Activated CD8-positive, alpha-beta T cell treated with anti-CD3 and anti-CD28 coated beads for 36 hours (primary cell): ENCODE measurements at regions not wholly inside any gene's neighbourhood (a gene's known extent, or its start where the extent isn't known, plus 50 kb on each side); places are given as distances from the start of the nearest gene placed in this dataset.

Experiments used
- ATAC-seq: fragments of 200-7000 bp; cut with Tn5 transposase; one replicate; pipeline ENCODE4 v1.10.0; 2021; ENCODE audit warnings: mild to moderate bottlenecking, moderate library complexity
- CTCF ChIA-PET: fragments of 350-600 bp; sonication (Branson Sonifier 250); formaldehyde crosslinking; loops from one replicate; lab custom pipeline; 2021; ENCODE audit warnings: antibody characterized with exemption; lab: Charles Lee
- POLR2A ChIA-PET: fragments of 350-600 bp; sonication (Branson Sonifier 250); formaldehyde crosslinking; loops from one replicate; lab custom pipeline; 2021; ENCODE audit warnings: antibody characterized with exemption; lab: Charles Lee
- DNase-seq: peaks from one replicate; pipeline ENCODE4 v3.0.0-alpha.2; 2020
- H3K27ac Mint-ChIP-seq: one replicate; pipeline ENCODE4 v1.8.0; 2021; ENCODE audit warnings: mild to moderate bottlenecking, mixed read lengths
- H3K27me3 Mint-ChIP-seq: one replicate; pipeline ENCODE4 v1.8.0; 2021; ENCODE audit warnings: mixed read lengths
- H3K36me3 Mint-ChIP-seq: one replicate; pipeline ENCODE4 v1.8.0; 2021; ENCODE audit warnings: low read depth, mixed read lengths
- H3K4me1 Mint-ChIP-seq: one replicate; pipeline ENCODE4 v1.8.0; 2021; ENCODE audit warnings: low read depth, mixed read lengths
- H3K4me3 Mint-ChIP-seq: one replicate; pipeline ENCODE4 v1.8.0; 2021; ENCODE audit warnings: mild to moderate bottlenecking, moderate library complexity, mixed read lengths
- H3K9me3 Mint-ChIP-seq: one replicate; pipeline ENCODE4 v1.8.0; 2021; ENCODE audit warnings: mixed read lengths
- intact Hi-C: fragments of 100-400 bp; cut with micrococcal nuclease; formaldehyde crosslinking; loops from one replicate; pipeline ENCODE4 v1.10.0; 2022
- TF ChIP-seq, protein P1 (sequence below): fragments of 200-600 bp; IDR thresholded peaks from one replicate; pipeline ENCODE4 v1.8.0; 2022; ENCODE audit warnings: antibody characterized with exemption, mild to moderate bottlenecking

DNA sequence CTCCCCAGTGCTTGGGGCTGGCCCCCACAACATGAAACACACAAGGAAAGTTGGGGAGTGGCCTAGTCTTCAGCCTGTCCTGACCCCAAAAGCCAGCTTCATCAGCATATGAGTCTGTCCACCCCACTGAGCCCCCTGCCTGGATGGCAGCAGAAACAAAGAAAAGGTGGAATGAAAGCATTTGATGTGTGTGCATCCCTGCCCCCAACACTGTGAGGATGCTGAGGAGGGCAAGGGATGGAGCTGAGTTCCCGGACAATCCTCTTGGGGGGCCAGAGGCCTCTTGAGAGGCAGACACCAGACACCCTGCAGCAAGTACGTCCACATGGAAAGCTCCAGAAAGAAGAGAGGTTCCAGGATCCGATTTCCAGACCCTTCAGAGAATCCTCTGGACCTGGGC is 113.5 kb upstream of the PPP1R26 start:
- ATAC-seq (no peak), DNase-seq (no peak)
- H3K27me3 Mint-ChIP-seq = no peaks in the 10 kb centered on the region
- intact Hi-C loops = no loop called here
- POLR2A ChIA-PET = no interaction called here
- H3K36me3 Mint-ChIP-seq = no peaks in the 10 kb centered on the region
- H3K4me1 Mint-ChIP-seq = no peaks in the 10 kb centered on the region
- no peak overlapping the region for H3K27ac Mint-ChIP-seq
- H3K4me3 Mint-ChIP-seq = no peak overlapping the region
- TF ChIP-seq, protein P1, sequence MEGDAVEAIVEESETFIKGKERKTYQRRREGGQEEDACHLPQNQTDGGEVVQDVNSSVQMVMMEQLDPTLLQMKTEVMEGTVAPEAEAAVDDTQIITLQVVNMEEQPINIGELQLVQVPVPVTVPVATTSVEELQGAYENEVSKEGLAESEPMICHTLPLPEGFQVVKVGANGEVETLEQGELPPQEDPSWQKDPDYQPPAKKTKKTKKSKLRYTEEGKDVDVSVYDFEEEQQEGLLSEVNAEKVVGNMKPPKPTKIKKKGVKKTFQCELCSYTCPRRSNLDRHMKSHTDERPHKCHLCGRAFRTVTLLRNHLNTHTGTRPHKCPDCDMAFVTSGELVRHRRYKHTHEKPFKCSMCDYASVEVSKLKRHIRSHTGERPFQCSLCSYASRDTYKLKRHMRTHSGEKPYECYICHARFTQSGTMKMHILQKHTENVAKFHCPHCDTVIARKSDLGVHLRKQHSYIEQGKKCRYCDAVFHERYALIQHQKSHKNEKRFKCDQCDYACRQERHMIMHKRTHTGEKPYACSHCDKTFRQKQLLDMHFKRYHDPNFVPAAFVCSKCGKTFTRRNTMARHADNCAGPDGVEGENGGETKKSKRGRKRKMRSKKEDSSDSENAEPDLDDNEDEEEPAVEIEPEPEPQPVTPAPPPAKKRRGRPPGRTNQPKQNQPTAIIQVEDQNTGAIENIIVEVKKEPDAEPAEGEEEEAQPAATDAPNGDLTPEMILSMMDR = no peak
- CTCF ChIA-PET = no interaction called here
- no peaks in the 10 kb centered on the region for H3K9me3 Mint-ChIP-seq

DNA sequence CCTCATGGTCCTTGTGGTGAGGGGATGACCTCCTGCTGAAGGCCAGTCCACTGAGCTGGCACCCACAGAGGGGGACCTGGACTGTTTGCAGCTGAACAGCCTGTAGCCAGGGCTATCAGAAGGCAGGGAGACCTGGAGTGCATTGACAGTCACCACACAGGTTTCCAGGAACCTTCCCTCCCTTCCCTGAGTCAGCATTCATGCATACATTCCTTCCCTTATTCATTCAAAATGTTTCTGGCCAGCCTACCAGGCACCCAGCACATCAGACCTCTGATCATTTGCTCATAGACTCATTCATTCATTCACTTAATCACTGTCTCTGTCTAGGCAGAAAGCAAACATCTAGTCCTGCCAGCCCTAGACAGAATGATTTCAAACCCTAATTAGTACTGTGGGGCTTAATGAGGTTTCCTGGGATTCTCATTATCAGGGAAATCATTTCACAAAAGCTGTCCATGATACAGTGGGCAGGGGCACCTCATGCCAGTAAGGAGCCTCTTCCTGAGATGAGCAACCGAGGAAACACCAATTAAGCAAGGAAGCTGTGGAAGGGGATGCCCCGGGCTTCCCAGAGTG is 110.1 kb upstream of the PPP1R26 start:
- no peak overlapping the region for H3K27ac Mint-ChIP-seq

DNA sequence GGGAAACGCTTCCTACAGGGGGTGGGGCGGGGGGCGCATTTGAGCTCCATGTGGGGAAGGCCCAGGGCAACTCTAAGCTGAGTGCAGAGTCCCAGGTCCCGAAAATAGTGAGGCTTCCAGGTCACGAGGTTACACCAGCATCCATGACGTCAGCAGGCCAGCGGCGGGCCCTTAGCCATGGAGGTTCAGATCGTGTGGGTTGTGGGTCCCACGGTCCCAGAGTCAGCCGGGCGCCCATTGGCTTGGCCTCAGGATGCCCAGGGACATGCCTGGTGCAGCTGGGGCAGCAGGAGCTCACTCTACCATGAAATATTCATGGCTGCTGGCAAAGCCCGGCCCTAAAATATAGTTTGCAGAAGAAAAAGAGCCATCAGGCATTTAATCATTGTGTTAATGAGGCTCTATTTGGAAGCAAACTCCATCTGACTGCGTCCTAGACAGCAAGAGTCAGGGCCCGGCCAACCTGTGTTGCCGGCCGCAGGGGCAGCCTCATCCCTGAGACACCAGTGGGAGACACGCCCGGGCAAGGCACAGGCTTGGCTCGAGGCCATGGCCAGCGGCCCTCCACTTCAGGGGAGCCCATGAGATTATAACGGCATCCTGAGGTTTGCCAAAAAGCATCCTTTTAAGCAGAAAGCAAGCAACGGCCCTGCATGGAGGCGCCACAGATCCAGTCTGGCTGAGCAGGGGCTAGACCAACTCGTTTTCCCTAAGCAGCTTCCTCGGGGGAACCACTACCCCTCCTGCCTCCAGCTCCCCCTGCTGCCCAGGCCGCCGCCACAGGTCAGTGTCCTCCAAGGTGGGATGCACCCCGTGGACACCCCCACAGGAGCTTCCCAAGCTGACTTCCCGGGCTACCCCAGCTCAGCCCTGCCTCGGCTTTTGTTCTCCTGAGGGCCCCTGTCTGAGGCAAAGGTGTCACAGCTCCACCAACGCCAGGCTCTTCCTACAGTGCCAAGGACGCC is 108.9 kb upstream of the PPP1R26 start:
- POLR2A ChIA-PET = no interaction called here
- H3K4me1 Mint-ChIP-seq = no peaks in the 10 kb centered on the region
- ATAC-seq = no peak
- H3K9me3 Mint-ChIP-seq = no peaks in the 10 kb centered on the region
- no peak overlapping the region for H3K27ac Mint-ChIP-seq
- no peaks in the 10 kb centered on the region for H3K27me3 Mint-ChIP-seq
- no peak overlapping the region for H3K4me3 Mint-ChIP-seq
- H3K36me3 Mint-ChIP-seq = no peaks in the 10 kb centered on the region
- intact Hi-C loops = no loop called here
- TF ChIP-seq, protein P1 = no peak
- CTCF ChIA-PET = interaction anchor here (1.3 kb wide), 1 partner anchor 42 kb away, joined by 3 read pairs; no protein-coding TSS in a partner anchor
- DNase-seq = no peak

More for the DNA sequence above, 110.1 kb upstream of the PPP1R26 start:
- Mint-ChIP-seq H3K9me3 (no peaks in the 10 kb centered on the region), H3K4me1 (no peaks in the 10 kb centered on the region), H3K4me3 (no peak overlapping the region), H3K27me3 (no peaks in the 10 kb centered on the region), H3K36me3 (no peaks in the 10 kb centered on the region)
- ChIA-PET POLR2A (no interaction called here), CTCF (interaction anchor here (1.3 kb wide), 1 partner anchor 44 kb away, joined by 3 read pairs; no protein-coding TSS in a partner anchor)
- intact Hi-C loops = no loop called here
- TF ChIP-seq, protein P1 = no peak
- ATAC-seq (no peak), DNase-seq (no peak)

DNA sequence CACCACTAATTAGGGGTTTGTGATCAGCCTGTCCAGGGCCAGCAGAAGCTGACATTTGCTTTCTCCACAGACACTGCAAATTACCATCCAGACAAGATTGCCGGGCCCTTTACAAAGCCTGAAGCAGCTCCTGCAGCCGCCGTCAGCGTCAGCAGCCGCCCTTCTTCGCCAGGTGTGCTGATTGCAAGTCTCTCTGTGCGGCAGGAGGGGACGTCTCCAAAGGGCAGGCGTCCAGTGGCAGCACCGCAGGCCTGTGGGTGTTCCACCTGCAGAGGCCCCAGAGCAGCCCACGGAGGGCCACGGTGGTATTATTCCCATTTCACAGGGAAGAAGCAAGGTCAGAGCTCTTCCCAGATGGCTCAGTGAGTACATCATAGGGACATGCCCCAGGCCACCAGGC is 108.0 kb upstream of the PPP1R26 start:
- DNase-seq = no peak
- Mint-ChIP-seq H3K27ac (no peak overlapping the region), H3K27me3 (no peaks in the 10 kb centered on the region), H3K4me3 (no peak overlapping the region), H3K36me3 (no peaks in the 10 kb centered on the region), H3K9me3 (no peaks in the 10 kb centered on the region), H3K4me1 (no peaks in the 10 kb centered on the region)
- ATAC-seq = no peak
- TF ChIP-seq, protein P1 = no peak
- intact Hi-C loops = no loop called here
- POLR2A ChIA-PET = no interaction called here
- CTCF ChIA-PET = no interaction called here

DNA sequence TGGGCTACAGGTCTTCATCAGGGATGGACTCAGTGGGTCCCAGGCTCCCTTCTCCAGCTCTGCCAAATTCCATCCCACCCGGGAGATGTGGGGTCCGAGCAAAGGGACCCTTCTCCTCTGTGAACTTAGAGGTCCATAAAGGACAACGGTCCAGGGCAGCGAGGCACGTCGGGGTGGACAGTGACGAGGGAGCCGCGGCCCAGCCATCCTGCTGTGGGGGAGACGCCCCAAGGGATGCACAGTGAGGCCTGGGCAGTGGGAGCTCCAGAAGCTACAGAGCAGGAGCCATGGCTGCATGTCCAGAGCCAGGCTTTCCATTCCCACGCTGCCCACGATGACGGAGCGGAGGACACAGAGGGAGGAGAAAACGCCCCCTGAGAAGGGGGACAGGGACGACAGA is 107.5 kb upstream of the PPP1R26 start:
- Mint-ChIP-seq H3K4me1 (no peaks in the 10 kb centered on the region), H3K9me3 (no peaks in the 10 kb centered on the region), H3K27ac (no peak overlapping the region), H3K4me3 (no peak overlapping the region), H3K36me3 (no peaks in the 10 kb centered on the region), H3K27me3 (no peaks in the 10 kb centered on the region)
- CTCF ChIA-PET = no interaction called here
- intact Hi-C loops = no loop called here
- TF ChIP-seq, protein P1 = no peak
- POLR2A ChIA-PET = no interaction called here
- ATAC-seq (no peak), DNase-seq (no peak)
